ENCODE measurements at regions not wholly inside any gene's neighbourhood (a gene's known extent, or its start where the extent isn't known, plus 50 kb on each side); places are given as distances from the start of the nearest gene placed in this dataset.

- no peak for TF ChIP-seq POLR2AphosphoS5 (IDR thresholded peaks at IDR 0.05; ENCODE audit: low read depth, low read length)
- no peak for TF ChIP-seq CTCF (IDR thresholded peaks at IDR 0.05)
- TF ChIP-seq, protein P1, sequence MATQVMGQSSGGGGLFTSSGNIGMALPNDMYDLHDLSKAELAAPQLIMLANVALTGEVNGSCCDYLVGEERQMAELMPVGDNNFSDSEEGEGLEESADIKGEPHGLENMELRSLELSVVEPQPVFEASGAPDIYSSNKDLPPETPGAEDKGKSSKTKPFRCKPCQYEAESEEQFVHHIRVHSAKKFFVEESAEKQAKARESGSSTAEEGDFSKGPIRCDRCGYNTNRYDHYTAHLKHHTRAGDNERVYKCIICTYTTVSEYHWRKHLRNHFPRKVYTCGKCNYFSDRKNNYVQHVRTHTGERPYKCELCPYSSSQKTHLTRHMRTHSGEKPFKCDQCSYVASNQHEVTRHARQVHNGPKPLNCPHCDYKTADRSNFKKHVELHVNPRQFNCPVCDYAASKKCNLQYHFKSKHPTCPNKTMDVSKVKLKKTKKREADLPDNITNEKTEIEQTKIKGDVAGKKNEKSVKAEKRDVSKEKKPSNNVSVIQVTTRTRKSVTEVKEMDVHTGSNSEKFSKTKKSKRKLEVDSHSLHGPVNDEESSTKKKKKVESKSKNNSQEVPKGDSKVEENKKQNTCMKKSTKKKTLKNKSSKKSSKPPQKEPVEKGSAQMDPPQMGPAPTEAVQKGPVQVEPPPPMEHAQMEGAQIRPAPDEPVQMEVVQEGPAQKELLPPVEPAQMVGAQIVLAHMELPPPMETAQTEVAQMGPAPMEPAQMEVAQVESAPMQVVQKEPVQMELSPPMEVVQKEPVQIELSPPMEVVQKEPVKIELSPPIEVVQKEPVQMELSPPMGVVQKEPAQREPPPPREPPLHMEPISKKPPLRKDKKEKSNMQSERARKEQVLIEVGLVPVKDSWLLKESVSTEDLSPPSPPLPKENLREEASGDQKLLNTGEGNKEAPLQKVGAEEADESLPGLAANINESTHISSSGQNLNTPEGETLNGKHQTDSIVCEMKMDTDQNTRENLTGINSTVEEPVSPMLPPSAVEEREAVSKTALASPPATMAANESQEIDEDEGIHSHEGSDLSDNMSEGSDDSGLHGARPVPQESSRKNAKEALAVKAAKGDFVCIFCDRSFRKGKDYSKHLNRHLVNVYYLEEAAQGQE (IDR thresholded peaks at IDR 0.05; ENCODE audit: insufficient read depth in 1 of 2, low read depth in 2 of 2, low read length in 1 of 2) = no peak
Measured at GRCh38 chr9:102862478-102862877, 132.7 kb upstream of the CYLC2 start.
